ENCODE measurements at regions not wholly inside any gene's neighbourhood (a gene's known extent, or its start where the extent isn't known, plus 50 kb on each side); places are given as distances from the start of the nearest gene placed in this dataset.
A peak's percentile ranks its signal among the peaks of the same experiment; 100 is the strongest.

DNA sequence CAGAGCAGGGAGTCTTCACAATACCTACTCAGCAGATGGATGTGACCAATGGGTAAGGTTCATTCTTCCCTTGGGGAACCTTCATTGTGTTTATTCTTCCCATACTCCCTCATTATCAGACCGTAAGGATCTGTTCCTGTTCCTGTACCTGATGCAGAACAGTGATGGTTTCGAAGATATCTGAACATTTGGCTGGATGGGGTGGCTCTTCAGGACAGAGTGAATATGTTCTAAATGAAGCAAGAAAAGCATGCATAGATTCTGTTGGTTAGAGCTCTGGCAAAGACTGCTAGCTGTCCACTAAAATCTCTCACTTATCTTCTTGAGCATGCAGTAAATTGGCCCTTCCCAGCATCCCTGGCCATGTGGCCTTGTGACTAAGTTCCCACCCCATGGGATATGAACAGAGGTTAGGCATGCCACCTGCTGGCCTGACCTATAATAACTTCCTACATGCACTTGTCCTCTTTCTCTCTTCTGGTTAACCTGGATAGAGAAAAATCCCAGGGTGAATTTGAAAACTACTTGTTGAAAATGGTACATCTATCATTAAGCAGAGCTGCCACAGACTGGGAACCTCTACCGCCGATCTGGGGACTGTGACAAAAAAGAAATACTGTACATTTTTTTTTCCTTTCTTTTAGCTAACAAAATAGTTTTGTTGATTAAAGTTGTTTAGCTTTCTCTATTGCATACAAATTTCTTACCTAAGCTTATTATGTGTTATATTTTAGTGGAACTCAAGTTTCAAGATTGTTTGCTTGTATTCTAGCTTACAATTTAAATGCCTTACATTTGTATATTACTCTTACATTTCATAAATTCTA lies 60.0 kb upstream of the BANK1 start:
- TF ChIP-seq, protein P1, sequence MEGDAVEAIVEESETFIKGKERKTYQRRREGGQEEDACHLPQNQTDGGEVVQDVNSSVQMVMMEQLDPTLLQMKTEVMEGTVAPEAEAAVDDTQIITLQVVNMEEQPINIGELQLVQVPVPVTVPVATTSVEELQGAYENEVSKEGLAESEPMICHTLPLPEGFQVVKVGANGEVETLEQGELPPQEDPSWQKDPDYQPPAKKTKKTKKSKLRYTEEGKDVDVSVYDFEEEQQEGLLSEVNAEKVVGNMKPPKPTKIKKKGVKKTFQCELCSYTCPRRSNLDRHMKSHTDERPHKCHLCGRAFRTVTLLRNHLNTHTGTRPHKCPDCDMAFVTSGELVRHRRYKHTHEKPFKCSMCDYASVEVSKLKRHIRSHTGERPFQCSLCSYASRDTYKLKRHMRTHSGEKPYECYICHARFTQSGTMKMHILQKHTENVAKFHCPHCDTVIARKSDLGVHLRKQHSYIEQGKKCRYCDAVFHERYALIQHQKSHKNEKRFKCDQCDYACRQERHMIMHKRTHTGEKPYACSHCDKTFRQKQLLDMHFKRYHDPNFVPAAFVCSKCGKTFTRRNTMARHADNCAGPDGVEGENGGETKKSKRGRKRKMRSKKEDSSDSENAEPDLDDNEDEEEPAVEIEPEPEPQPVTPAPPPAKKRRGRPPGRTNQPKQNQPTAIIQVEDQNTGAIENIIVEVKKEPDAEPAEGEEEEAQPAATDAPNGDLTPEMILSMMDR (IDR thresholded peaks at IDR 0.05) = peak in 5 of 7 experiments; percentile 39 to 66 (median 59)
- TF ChIP-seq POLR2A (IDR thresholded peaks at IDR 0.05) = no peak
- peak in 1 of 3 donors; percentile 63 for TF ChIP-seq POLR2AphosphoS5 (IDR thresholded peaks at IDR 0.05)
- DNase-seq = peak; percentile 68 to 81
- 40 to 60% (median 47%) methylated on average over 4 of the region's 4 CpGs for WGBS, 5 donors
- no peaks in the 10 kb centered on the region for H3K9me3 ChIP-seq
- no peaks in the 10 kb centered on the region for H3K4me1 ChIP-seq
- intact Hi-C loops (cut with DNase I; ENCODE audit: low total_unique reads) = no loop called here
- no peaks in the 10 kb centered on the region for H3K36me3 ChIP-seq
- no peak overlapping the region for H3K27ac ChIP-seq
- H3K4me3 ChIP-seq = no peak overlapping the region
- H3K27me3 ChIP-seq = no peaks in the 10 kb centered on the region

DNA sequence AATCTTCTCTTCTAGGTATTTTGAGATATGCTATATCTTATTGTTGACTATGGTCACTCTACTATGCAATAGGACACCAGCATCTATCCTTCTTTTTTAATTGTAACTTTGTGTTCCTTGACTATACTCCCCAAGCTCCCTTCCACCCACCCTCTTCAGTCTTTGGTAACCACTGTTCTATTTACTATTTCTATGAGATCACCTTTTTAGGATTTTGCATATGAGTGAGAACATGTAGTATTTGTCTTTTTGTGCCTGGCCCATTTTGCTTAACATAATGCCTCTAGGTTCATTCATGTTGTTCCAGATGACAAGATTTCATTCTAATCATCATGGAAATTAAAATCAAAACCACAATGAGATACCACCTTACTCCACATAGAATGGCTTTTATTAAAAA lies 63.3 kb upstream of the BANK1 start:
- Histone ChIP-seq H3K36me3 (no peaks in the 10 kb centered on the region), H3K27me3 (no peaks in the 10 kb centered on the region), H3K4me1 (no peaks in the 10 kb centered on the region), H3K4me3 (no peak overlapping the region), H3K27ac (no peak overlapping the region), H3K9me3 (no peaks in the 10 kb centered on the region)
- intact Hi-C loops (cut with DNase I; ENCODE audit: low total_unique reads) = loop anchor here (10.0 kb wide), 1 partner anchor 562 kb away; no protein-coding TSS in a partner anchor
- no peak for DNase-seq
- TF ChIP-seq POLR2AphosphoS5 (IDR thresholded peaks at IDR 0.05) = no peak
- TF ChIP-seq, protein P1 (IDR thresholded peaks at IDR 0.05) = no peak
- no peak for TF ChIP-seq EP300 (IDR thresholded peaks at IDR 0.05)
- TF ChIP-seq POLR2A (IDR thresholded peaks at IDR 0.05) = no peak

DNA sequence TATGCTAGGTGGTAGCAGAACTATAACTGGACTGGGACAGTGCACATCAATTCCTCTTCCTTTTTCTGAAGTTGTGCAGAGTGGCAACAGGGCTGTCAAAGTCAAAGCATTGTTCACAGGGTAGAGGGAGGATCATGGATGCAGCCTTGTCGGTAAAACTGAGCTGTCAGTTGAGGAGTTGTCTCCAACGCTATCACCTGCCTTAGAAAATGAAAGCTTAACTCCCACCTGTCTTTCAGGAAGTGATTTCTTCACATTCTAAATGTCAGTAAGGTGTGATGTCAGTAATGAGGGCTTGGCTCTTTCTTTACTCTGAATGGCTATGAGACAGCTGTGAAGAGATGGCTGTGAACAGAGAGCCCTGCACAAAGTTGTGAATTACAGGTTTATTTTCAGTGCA lies 66.4 kb upstream of the BANK1 start:
- TF ChIP-seq POLR2AphosphoS5 (IDR thresholded peaks at IDR 0.05) (no peak), EP300 (IDR thresholded peaks at IDR 0.05) (no peak), POLR2A (IDR thresholded peaks at IDR 0.05) (no peak)
- TF ChIP-seq, protein P1 (IDR thresholded peaks at IDR 0.05) = no peak
- Histone ChIP-seq H3K27me3 (no peaks in the 10 kb centered on the region), H3K27ac (no peak overlapping the region), H3K4me1 (no peaks in the 10 kb centered on the region), H3K36me3 (no peaks in the 10 kb centered on the region), H3K9me3 (no peaks in the 10 kb centered on the region), H3K4me3 (no peak overlapping the region)
- peak in 1 of 2 donors; percentile 2 for DNase-seq
- intact Hi-C loops (cut with DNase I; ENCODE audit: low total_unique reads) = loop anchor here (10.0 kb wide), 1 partner anchor 559 kb away; no protein-coding TSS in a partner anchor
- 62 to 74% (median 67%) methylated on average over 2 of the region's 2 CpGs for WGBS, 5 donors

DNA sequence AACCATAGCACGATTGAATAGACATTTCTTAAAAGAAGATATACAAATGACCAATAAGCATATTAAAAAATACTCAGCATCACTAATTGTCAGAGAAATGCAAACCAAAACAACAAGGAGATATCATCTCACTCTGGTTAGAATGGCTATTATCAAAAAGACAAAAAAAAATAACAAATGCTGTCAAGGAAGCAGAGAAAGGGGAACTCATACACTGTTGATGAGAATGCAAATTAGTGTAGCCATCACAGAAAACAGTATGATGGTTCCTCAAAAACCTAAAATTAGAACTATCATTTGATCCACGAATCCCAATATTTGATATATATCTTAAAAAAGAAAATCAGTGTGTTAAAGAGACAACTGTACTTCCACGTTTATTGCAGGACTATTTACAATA lies 71.7 kb upstream of the BANK1 start:
- WGBS, 5 donors = 53 to 88% (median 72%) methylated on average over 3 of the region's 3 CpGs
- TF ChIP-seq, protein P1 (IDR thresholded peaks at IDR 0.05) = no peak
- TF ChIP-seq POLR2A (IDR thresholded peaks at IDR 0.05) (no peak), EP300 (IDR thresholded peaks at IDR 0.05) (no peak), POLR2AphosphoS5 (IDR thresholded peaks at IDR 0.05) (no peak)
- Histone ChIP-seq H3K27ac (no peak overlapping the region), H3K9me3 (peaks cover 0 to 15% (median 9%) of the 10 kb centered on the region in 4 donors), H3K4me3 (no peak overlapping the region), H3K4me1 (no peaks in the 10 kb centered on the region), H3K36me3 (no peaks in the 10 kb centered on the region), H3K27me3 (no peaks in the 10 kb centered on the region)
- DNase-seq = no peak
- intact Hi-C loops (cut with DNase I; ENCODE audit: low total_unique reads) = no loop called here
